GM21381 (cell line): ENCODE measurements at regions not wholly inside any gene's neighbourhood (a gene's known extent, or its start where the extent isn't known, plus 50 kb on each side); places are given as distances from the start of the nearest gene placed in this dataset.

Experiments
- ATAC-seq: cut with Tn5 transposase; IDR thresholded peaks from one replicate; pipeline ENCODE4 v1.9.1; 2021; ENCODE audit warnings: mild to moderate bottlenecking, moderate library complexity; ENCODE audit not compliant: unreplicated experiment

GRCh38 chr2:6640621-6641015 is 225.1 kb downstream of the CMPK2 start:
- ATAC-seq: no peak

GRCh38 chr2:6641956-6642355 is 223.8 kb downstream of the CMPK2 start:
- ATAC-seq: no peak

- ATAC-seq: no peak
Measured at GRCh38 chr2:6644261-6644660, 221.4 kb downstream of the CMPK2 start.

- no peak for ATAC-seq
Measured at GRCh38 chr2:6645004-6645403, 220.7 kb downstream of the CMPK2 start.

GRCh38 chr2:6645672-6646071 is 220.0 kb downstream of the CMPK2 start:
- no peak for ATAC-seq

GRCh38 chr2:6647046-6647445 is 218.7 kb downstream of the CMPK2 start:
- ATAC-seq: no peak

- no peak for ATAC-seq
Measured at GRCh38 chr2:6648596-6649247, 217.0 kb downstream of the CMPK2 start.

- ATAC-seq: no peak
Measured at GRCh38 chr2:6650311-6650710, 215.4 kb downstream of the CMPK2 start.

- no peak for ATAC-seq
Measured at GRCh38 chr2:6652251-6652650, 213.5 kb downstream of the CMPK2 start.

GRCh38 chr2:6653281-6653750 is 212.4 kb downstream of the CMPK2 start:
- ATAC-seq: no peak

GRCh38 chr2:6654279-6654678 is 211.4 kb downstream of the CMPK2 start:
- ATAC-seq: no peak

GRCh38 chr2:6656633-6657032 is 209.1 kb downstream of the CMPK2 start:
- no peak for ATAC-seq

- no peak for ATAC-seq
Measured at GRCh38 chr2:6657136-6657535, 208.6 kb downstream of the CMPK2 start.

GRCh38 chr2:6657855-6658254 is 207.9 kb downstream of the CMPK2 start:
- peak; percentile 83 for ATAC-seq

GRCh38 chr2:6664332-6665061 is 201.2 kb downstream of the CMPK2 start:
- ATAC-seq: no peak

GRCh38 chr2:6665093-6666045 is 200.3 kb downstream of the CMPK2 start:
- ATAC-seq: no peak

GRCh38 chr2:6667326-6667725 is 198.4 kb downstream of the CMPK2 start:
- ATAC-seq: no peak

- ATAC-seq: no peak
Measured at GRCh38 chr2:6671913-6672312, 193.8 kb downstream of the CMPK2 start.

- no peak for ATAC-seq
Measured at GRCh38 chr2:6674381-6674780, 191.3 kb downstream of the CMPK2 start.

GRCh38 chr2:6675791-6676190 is 189.9 kb downstream of the CMPK2 start:
- ATAC-seq: no peak

GRCh38 chr2:6676241-6676640 is 189.5 kb downstream of the CMPK2 start:
- ATAC-seq: no peak
